Fibroblast of lung (primary cell): ENCODE measurements at regions not wholly inside any gene's neighbourhood (a gene's known extent, or its start where the extent isn't known, plus 50 kb on each side); places are given as distances from the start of the nearest gene placed in this dataset.

Experiments used
- CTCF ChIP-seq, 2 donors: IDR thresholded peaks in 1 of 2; conservative IDR thresholded peaks in 1 of 2; 1 replicate in 1 of 2; 2 replicates in 1 of 2; pipeline ENCODE4 v1.5.1; 2011 to 2012; ENCODE audit warnings: low read length in 2 of 2, control low read depth in 1 of 2, inconsistent platforms in 1 of 2, low read depth in 1 of 2, mild to moderate bottlenecking in 1 of 2
- EZH2 ChIP-seq: IDR thresholded peaks from 2 replicates; pipeline ENCODE4 v1.5.1; 2012; ENCODE audit warnings: low read length, control low read depth, mild to moderate bottlenecking; ENCODE audit errors: missing control alignments

GRCh38 chr6:140050101-140050995, 675.9 kb upstream of the CITED2 start:
- no peak for TF ChIP-seq CTCF (conservative IDR thresholded peaks at IDR 0.05 in 1 of 2, IDR thresholded peaks at IDR 0.05 in 1 of 2; ENCODE audit: low read depth in 1 of 2, low read length in 2 of 2)
- TF ChIP-seq EZH2, result no peak
